Cerebellar cortex (tissue), 1 donor: ENCODE measurements at regions not wholly inside any gene's neighbourhood (a gene's known extent, or its start where the extent isn't known, plus 50 kb on each side); places are given as distances from the start of the nearest gene placed in this dataset.

ENCODE experiments used
- DNase-seq: peaks from one replicate; pipeline ENCODE4 v3.0.0-alpha.2; 2015; ENCODE audit warnings: low spot score

DNA sequence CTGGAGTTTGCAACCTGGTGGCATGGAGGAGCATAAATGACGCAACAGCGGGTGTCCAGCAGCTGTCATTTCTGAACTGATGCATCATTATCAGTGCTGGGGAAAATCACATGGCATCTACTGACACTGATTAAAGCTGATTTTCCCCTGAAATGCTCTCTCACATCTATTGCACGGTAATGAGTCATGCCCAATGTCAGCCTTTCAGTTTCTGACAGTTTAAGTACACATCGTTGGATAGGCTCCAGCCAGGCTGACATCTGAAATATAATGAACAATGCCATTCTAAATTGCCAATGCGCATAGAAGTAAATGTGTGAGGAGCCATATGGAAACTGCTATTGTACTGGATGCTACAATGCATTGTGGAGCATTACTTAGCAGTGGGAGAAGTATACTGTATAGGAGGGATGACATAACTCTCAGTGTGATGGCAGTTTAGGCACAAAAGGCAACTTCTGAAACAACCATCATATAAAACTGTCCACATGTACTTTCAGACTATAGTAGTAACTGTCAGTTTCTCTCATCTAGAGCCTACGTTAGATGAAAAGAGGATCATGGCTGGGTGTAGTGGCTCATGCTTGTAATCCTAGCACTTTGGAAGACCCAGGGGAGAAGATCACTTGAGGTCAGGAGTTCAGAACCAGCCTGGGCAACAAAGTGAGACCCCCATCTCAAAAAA lies 389.3 kb upstream of the DMAC1 start:
- DNase-seq: no peak

DNA sequence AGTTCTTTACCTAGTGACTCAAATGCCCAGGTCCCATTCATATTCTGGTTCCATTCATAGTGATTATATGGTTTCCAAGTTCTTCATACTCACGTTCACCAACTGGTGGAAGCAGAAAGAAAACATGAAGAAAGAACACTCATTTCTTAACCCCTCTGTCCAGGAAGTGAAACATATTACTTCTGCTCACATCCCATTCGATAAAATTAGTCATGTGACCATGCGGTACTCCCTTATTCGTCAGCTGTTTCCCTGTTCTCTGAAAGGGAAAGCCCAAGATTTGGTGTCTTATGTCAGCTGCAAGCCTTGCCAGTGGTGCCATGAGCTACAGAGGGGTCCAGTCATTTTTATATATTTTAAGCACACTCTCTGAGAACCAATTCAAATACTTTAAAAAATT lies 387.0 kb upstream of the DMAC1 start:
- no peak for DNase-seq

DNA sequence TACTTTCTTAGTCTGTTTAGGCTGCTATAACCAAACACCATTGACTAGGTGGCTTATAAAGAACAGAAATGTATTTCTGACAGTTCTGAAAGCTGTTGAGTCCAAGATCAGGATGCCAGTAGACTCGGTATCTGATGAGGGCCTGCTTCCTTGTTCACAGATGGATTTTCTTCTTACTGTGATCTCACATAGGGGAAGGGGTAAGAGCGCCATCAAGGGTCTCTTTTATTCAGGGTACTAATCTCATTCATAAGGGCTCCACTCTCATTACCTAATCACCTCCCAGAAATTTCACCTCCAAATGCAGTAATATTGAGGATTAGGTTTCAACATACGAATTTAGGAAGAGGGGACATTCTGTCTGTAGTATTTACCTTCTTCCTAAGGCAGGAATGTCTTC lies 384.0 kb upstream of the DMAC1 start:
- no peak for DNase-seq

DNA sequence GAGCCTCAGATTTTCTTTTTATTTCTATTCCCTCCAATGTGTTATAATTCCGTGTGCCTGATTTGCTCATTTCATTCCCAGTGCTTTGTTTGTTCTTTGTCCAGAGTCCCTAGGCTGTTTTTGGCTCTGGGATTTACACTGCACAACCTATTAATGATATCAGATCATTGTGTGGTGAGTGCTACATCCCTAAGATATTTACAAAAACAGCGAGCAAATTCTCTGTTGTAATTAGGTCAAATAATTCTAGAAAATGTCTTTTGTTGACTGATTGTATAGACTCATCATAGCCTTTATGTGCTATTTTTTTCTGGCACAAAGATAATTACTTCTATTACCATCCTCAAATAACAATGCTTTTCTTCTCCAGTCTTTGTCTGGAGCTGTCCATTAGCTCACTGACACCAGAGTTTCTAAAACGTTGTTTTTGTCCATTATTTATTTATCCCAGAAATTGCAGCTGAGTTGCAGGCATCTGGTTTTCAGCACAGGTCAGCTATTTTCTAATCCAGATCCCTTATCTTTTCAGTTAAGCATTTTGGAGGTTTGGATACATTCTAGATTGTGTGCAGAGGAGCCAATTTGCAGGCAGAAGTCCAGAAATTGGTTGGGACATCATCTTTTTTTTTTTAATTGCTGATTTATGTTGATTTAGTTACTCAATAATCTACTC lies 379.9 kb upstream of the DMAC1 start:
- DNase-seq: peak; percentile 18

DNA sequence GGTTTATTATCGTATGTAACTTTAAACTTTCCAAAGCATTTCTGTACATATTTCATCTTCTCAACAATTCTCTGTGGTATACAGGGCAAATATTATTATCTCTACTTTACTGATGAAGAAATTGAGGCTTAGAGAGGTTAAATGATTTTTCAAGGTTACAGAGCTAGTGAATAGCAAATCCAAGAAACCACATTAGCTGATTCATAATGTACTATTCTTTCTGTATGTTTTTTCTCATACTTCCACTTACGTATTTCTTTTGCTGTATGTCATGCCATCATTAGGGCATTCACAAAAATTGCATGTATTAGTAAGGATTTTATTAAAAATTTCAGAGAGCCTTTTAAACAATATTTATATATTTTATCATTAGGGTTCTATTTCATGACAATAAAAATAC lies 372.4 kb upstream of the DMAC1 start:
- no peak for DNase-seq

DNA sequence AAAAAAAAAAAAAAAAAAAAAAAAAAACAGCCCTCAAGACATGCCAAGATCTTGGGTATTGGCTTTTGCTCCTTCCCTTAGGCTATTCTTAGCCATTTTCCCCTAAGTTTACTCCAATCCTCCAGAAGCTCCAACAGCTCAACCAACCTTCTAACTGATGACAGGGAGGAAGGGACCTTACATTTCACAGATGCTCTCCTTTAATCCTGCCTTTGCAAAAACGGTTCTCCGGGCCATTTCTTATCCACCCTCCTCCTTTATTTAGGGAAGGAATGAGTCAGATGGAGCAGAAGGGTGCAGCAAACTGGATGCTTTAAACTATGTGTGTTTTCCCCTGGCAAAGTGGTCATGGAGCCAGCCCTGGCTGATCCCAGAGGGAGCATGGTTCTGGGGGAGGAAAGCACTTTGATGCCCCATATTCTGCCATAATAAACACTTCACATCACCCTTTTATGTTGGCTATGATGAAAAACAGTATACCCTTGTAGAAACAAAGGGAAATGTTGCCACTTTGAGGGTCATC lies 369.4 kb upstream of the DMAC1 start:
- no peak for DNase-seq

DNA sequence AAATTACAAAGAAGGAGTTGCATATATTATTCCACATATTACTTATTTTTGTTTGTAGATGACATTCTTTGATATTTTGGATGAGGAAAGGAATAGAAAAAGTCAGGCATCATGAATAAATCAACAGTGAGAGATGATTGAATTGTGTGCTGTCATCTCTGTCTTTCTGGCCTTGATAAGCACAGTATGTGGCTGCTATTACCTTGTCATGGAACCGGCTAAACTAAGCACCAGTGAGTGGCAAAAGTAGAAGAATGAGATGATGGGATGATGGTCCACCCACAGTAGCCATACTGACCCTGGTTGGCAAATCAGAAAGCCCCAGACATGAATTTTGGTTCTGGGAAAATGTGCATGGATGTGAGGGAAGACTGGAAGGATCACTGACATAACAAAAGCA lies 361.2 kb upstream of the DMAC1 start:
- no peak for DNase-seq

DNA sequence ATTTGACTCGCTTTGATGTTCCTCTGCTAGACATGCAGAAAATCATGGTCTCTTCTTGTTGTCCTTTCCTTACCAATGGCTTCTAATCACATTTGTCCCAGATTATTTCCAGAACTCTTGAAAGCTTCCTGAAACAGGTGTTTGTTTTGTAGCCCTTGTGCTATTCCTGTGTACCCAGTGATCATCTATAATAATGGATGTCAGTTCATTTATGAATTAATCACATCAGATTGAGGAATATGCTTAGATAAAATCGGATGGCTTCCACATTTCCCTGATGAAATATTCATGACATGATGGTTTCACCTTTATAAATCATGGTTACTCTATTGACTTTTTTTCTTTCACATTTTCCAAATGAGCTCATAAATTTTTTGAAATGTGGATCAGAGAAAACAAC lies 359.0 kb upstream of the DMAC1 start:
- DNase-seq: no peak

DNA sequence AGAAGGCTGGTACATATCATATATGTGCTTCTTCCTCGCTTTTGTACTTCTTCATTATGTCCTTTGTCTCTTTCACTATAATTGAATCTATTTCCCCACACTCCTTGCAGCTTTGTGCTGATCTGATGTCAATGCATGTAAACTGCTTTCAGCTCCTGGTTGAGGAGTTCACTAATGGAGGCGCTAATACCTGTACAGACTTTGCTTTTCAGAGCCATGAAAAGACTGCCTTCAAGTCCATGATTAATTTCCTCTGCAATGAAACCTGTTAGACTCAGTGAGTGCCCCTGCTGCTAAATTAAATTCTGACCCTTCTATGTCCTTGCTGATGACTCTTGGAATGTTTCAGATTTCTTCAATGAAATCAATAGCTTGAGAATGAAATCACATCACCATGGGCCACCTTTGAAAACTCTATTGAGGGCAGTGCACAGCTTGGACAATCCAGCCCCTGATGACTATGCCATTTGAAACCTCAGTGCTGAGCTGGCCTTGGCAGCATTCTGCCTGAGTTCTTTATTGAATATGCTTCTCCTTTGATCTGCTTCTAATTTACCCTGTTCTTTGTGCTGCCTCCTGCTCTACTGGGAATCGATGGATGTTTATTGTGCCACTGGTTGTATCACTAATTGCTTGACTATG lies 358.2 kb upstream of the DMAC1 start:
- no peak for DNase-seq

DNA sequence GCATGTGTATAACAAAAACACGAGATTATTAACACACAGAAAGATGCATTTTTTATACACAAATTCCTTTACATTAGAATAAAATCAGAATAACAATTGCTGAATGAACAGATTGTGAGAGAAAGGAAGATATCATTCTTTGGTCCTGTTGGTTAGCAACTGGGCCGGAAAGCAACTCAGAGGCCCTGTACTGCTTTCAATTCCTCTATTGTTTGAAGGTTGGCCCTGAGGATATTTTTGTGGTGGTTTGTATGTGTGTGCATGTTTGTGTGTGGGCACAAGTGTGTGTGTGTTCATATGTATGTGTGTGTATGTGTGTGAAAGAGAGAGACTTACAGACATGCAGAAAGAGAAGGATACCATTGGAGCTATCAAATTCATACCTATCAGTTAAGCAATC lies 356.8 kb upstream of the DMAC1 start:
- DNase-seq: no peak

DNA sequence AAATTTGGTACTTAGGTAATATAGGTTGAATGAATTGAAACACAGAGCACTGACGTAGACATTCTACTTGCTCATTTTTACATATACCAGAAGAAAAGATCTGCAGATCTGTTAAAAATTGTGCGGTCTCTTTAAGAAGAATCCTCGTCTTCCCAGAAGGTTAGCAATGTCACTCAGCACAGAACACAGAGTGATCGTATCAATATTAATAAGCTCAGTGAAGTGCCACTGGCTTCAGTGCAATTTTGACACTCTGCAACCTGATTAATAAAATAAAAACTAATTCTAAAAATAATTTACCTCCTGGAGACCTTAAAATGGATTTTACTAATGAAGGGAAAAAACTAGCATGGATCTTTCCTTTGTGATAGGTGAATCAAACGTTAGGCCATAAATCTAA lies 356.1 kb upstream of the DMAC1 start:
- no peak for DNase-seq

DNA sequence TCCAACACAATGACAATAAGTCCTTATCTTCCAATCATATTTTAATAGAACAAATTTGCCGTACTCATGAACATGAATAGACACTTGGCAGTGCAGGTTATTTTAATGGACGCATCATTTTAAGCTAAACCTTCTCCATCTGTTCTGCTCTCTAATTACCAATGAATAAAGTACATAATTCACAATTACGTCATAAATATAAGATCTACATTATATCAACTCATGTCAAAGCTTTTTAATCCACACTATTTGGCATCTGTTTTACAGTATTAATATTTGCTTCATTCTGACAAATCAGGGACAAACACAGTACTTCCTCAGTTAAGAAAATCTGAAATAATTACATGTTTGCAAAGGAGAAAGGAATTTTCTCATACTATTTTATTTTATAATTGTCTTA lies 344.1 kb upstream of the DMAC1 start:
- no peak for DNase-seq

DNA sequence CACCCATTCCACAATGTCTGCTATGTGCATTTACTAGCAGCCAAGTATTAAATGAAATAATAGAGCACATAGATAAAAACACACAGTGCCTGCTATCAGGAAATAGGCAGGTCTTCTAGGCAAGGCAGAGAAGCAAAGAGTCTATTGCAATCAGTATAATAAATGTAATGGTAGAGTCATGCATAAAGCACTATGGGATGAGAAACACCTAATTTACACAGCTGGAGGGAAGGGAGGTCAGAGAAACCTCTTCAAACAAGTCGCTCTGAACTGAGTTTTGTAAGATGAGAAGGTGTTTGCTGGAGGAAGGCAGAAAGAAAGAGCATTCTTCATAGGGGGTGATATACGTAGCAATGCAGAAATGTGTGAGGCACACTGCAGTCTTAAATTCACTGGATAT lies 341.0 kb upstream of the DMAC1 start:
- no peak for DNase-seq

DNA sequence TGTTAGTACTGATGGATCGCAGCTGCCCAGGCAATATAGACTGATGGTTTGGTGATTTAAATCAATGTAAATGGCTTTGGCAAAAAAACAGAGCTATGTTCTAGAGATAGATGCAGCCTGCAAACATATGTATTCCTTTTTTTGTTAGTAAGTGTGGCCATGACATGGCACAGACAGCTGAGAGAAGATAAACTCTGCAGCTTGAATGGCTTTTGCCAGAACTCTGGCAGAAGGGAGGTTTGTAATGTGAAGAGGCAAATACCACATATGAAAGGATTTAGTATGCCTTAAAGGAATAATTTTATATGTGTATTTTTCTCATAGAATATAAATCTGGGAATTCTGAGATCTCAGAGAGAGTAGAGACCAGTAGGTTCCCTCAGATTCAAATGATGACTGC lies 340.2 kb upstream of the DMAC1 start:
- no peak for DNase-seq

DNA sequence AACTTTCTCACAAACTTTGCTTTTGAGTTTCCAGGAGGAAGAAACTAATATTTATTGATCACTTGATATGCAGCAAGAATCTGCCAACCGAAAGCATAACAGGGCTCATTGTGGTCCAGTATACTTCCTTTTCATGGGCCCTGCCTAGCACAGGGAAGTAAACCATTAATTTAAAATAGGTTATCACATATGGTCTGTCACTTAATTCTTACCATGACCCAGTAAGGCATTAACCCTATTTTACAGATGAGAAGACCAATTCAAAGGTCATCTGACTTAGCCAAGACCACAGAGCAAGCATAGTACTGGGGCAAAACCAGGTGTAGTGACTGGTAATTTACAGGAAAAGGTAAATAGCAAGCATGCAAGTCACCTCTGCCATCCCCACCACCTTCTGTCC lies 336.9 kb upstream of the DMAC1 start:
- DNase-seq: no peak

DNA sequence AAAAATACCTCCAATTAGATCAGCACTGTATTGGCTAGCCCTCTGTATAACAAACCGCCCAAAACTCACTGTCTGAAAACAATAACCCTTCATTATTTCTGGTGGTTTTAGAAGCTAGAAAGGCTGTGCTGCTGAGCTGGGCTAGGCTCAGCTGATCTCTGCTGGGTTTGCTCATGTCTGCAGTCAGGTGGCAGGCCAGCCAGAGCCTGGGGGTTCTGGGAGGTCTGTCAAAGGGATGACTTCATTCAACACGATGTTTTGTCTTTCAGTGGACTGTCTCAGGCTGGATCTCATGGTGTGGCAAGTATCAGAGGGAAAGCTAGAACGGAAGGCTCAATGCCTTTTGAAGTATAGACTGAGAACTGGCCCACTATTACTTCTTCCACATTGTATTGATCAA lies 335.1 kb upstream of the DMAC1 start:
- no peak for DNase-seq

DNA sequence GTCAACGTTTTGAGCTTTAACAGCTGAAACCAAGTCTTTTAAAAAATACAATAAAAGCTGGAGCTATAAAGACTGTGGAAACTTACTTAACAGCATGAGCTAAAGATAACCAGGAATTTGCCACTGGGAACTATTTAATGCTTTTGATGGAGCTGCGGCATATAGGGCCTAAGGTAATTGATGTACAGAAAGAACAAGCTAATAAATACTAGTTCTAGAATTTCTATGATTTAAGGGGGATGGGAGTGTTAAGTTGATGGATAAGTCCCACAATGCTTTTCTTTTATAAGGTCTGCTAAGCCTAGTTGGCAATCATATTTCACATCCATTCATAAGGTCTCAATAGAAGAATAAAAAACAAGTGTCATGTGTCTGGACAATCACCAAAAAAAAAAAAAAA lies 334.0 kb upstream of the DMAC1 start:
- DNase-seq: no peak

DNA sequence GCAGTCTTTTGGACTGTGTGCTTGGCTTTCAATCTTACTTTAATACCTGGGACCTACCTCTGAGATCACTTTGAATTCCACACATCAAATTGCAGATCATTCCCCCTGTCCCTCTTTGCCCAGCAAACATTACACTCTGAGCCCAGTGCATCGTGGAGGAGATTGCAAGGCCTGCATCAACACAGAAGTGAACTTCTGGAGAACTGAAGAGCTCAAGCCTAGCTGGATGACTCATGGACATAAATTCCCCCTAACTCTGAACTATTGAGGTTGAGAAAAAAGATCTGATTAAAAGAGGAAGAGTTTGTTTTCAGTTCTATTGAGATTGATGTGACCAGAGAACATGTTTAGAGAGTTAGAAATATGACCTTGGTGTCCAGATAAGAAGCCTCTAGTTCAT lies 316.0 kb upstream of the DMAC1 start:
- no peak for DNase-seq

DNA sequence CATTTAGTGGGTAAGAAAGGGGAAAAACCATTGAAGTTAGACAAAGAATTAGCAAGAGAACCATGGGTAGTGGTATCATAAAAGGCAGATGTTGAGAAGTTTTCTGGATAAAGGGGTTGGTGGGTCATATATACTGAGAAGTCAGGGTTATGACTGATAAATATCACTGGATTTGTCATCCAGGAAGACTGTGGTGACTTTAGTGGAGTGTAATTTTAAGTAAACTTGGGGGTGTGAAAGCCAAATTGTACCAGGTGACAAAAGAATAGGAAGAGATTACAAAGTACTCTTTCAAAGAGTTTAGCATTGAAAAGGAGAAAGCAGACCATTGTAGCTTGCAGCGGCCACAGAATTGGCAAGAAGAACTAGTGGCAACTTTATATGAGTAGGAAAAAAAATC lies 315.2 kb upstream of the DMAC1 start:
- DNase-seq: no peak

DNA sequence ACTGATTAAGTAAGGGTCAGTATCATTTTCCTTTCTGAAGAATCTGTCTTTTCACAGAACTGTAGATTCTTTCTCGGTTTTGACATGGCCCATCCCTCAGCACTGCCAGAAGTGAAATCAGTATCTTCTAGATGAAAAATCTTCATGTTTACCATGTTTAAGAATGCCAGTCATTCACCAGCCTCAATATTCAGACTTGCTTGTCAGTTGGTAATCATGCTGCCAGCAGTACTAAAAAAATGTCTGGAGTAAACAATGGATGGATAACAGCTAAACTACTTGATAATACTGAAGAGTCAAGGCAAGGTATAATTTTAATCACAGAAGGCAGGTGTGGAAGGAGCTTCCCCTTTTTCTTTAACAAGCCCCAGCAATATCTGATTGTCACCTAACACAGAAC lies 306.8 kb upstream of the DMAC1 start:
- DNase-seq: no peak

DNA sequence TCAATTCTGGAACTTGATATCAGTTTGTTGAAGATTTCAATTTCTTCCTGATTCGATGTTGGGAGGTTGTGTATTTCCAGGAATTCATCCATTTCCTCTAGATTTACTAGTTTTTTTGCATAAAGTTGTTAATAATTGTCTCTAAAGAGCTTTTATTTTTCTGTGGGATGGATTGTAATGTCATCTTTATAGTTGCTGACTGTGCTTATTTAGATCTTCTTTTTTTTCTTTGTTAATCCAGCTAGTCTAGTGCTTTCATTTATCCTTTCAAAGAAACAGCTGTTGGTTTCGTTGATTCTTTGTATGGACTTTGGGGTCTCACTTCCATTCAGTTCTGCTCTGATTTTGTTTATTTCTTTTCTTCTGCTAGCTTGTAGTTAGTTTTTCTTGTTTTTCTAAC lies 302.0 kb upstream of the DMAC1 start:
- no peak for DNase-seq

DNA sequence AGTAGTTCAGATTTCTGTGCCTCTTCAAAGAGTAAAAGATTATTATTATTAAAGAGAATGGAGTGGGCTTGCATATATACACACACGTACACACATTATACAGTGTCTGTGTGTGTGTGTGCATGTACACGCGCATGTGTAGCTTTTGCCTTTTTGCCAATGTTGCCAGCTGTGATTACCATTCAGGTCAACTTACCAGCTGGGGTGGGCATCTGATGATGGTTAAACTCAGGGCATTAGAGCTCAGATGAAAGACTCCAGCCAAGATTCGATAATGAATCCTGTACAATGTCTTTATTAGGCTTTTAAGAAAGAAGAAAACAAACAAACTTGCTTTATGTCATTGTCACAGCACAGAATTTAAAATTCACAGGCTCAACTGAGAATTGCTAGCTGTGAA lies 296.5 kb upstream of the DMAC1 start:
- no peak for DNase-seq

DNA sequence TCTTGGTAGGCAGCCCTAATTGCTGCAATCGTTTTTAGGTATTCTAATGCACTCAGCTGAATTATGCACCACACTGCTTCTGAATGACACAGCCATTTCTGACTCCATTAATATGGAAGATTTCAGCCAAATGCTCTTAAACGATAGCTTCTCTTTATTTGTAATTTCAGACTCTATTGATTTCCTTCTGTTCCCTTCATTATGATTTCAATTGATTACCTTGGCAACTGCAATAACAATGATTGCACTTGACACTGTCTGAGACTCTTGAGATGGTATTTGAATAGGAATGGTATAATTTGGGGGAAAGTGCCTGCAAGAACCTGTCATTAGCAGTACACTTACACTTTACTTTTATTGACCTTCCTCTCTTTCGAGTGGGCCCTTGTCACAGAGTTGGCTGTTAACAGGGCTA lies 296.1 kb upstream of the DMAC1 start:
- DNase-seq: no peak

DNA sequence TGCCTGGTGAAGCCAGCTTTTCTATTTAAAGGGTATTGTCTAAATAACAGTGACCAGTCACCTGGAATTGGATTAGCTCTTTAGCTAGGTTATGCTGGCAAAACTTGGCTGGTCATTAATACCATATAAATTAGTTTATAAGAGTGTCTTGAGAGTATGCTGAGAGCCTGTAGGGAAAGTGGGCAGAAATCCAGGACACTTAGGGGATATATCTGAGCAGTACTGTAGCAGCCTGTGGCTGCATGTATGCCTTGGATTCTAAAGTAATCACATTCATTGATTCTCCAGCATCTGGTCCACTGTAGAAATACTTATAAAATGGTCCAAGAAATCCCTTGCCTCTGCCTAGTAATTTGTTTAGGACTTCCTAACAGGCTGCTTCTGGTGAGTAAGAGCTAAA lies 288.9 kb upstream of the DMAC1 start:
- DNase-seq: no peak
